GM19238 (cell line): ENCODE measurements at regions not wholly inside any gene's neighbourhood (a gene's known extent, or its start where the extent isn't known, plus 50 kb on each side); places are given as distances from the start of the nearest gene placed in this dataset.

Source experiments
- DNase-seq: peaks from one replicate; pipeline ENCODE4 v3.0.0; 2011; ENCODE audit warnings: low spot score; ENCODE audit not compliant: insufficient read length

DNA sequence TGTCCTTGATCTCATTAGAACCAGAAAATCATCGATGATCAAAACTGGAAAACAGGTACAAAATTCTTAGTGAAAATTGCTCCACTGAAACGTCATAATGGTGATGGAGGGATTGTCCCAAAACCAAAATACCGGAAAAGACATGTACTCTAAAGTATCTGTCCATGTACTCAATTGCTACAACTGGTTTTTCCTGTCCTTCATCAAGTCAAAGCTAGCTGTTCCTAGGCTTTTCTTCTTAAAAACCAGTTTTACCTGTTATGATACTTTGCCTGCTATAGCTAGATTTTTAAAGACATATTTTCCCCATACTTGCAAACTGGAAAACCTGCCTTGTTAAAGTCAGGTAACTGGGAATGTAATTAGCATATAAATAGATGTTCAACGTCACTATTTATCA, 50.5 kb upstream of the LRRC1 start:
- no peak for DNase-seq

DNA sequence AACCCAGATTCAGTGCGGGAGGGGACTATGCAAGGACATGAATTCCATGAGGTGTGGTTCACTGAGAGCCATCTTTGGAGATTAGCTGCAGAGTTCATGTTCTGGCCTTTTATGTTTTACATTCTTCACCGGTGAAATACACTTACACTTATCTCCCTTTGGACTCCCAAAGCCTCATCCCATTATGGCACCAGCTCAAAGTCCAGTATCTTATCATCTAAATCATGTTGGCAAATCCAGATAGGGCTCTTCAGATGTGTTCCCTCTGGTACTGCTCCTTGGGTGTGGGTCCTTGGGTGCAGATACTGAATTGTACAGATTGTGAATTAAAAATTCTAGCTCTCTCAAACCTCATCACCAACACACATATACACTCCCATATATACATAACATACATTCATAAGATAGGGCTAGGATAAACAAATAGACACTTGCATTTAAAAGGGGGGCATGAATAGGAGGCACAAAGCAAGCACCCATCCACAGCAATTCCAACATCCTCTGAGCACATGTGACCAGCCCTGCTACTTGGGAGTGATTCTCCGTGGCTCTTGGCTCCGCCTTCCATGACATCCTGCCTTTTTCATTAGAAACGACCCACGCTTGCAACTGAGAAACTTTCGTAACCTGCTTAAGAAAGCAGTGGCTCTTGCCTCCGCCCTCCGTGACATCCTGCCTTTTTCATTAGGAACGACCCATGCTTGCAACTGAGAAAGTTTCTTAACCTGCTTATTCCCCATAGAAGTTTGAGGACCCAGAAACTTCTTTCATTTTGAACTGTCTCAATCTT, 53.6 kb upstream of the LRRC1 start:
- no peak for DNase-seq

DNA sequence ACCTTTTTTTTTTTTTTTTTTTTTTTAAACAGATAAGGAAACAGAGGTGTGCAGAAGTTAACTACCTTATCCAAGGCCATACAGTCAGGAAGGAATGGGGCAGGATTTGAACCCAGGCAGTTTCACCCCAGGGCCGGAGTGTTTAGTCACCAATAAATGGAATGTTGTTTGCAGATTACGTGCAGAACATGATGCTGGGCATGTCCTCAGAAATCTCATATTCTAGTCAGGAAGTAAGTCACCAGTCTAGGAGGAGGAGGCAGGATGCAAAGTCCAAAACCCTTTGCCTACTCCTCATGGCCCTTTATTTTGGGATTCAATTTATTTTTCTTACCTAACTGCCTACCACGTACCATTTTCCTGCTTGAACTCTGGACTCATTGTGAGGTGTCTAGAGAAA, 57.1 kb upstream of the LRRC1 start:
- no peak for DNase-seq

DNA sequence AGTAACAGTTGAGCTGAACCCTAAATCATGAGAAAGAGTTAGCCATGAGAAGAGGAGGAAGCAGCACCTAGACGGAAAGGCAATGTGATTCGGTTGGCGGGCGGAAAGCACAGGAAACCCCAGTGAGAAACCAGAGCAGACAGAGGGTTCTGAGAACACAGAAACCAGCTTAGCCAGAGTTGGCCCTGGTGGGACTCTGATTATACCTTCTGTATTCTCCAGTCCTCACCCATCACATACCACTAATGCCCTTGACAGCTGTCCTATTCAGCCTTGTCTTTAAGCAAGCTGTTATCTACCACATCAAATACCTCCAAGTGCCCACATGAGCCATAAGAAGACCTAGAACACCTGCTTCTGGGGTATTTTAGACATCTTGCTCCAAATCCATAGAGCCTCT, 58.9 kb upstream of the LRRC1 start:
- no peak for DNase-seq

DNA sequence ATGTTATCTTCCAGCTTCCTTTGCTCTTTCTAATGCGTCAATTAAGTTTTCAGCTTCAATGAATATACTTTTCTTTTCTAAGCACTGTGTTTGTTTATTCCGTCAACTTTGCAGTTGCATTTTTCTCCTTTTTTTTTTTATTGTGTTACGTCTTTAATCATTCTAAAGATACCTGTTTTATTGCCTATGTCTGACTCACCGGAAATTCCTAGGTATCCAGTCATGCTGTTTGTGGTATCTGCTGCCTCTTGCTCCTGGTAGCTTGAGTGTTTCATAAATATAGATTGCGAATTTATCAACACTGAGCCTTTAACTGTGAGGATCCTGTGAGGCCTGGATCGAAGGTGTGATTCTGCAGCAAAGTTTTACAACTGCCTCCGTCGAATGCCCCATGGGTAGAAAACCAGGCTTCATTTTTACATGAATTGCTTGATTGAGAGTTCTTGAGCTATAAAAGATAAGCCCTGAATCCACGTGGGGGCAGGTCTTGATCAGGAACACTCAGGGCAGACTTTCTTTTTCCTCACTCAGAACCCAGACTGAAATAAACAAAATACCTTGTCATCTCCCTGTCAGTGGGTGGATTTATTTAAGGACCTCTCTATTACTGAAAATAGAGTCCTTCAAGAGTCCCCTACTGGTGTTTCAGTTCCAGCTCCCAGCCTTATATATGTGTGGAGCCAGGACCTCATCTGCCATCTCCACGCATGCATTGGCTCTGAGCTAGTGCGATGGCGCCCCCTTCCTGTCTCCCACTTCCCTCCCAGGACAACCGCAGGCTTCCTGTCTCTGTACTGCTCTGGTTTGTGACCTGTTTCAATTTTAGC, 60.1 kb upstream of the LRRC1 start:
- DNase-seq, result no peak

DNA sequence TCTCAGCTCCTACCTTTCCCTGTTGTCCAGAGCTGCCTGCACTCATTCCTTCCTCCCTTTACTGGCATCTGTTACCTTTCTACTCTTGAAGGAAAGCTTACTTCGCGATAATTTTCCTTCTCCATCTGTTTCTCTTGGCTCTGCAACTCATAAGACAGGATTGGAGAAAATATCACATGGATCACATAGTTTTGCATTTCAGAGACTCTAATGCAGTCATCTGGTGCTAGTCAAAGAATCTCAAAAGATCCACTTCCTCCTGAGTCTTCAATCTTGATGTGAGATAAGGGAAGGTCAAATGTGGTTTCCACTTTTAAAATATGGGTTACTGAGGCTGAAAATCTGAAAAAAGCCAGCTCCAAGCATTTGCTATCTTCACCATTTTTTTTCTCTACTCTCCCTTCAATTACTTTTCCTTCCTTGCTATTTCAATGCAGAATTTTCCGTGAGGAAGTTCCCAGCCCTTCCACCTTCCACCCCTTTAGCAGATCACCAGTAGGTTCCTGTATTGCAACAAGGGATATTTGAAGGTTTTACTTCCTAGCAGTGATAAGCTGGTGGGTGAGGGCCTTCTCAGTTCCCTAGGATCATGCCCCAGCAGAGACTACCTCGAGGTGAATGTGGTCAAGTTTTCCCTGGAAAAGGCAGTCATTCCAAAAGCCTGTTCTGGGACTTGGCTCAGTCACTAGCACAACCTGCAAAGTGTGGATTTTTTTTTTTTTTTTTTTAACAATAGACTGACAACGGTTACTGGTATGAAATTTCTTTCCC, 62.8 kb upstream of the LRRC1 start:
- no peak for DNase-seq

DNA sequence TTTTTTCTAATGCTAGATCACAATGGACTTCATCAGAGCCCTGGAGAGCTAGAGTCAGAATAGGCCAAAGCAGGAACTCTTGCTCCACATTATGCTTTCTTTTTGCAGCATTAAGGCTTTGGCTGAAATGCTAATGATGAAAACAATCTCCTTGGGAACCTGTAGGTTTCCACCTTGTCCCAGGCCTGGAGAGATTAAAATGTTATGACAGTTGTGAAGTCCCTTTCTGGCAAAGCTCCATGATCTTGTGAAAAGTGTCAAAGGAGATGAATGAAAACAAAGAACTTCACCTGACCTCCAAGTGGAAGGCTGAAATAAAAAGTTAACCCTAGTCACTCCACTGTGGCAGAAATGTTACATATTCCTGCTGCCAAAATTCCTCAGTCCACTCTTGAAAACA, 64.0 kb upstream of the LRRC1 start:
- DNase-seq, result no peak

- DNase-seq, result peak; percentile 17
Observed at GRCh38 chr6:53728570-53729194, 63.1 kb upstream of the KLHL31 start.

- no peak for DNase-seq
Observed at GRCh38 chr6:53727748-53728147, 62.2 kb upstream of the KLHL31 start.

- peak; percentile 69 for DNase-seq
Observed at GRCh38 chr6:53725791-53726575, 60.4 kb upstream of the KLHL31 start.

- no peak for DNase-seq
Observed at GRCh38 chr6:53724501-53724900, 58.9 kb upstream of the KLHL31 start.

- no peak for DNase-seq
Observed at GRCh38 chr6:53723331-53723730, 57.8 kb upstream of the KLHL31 start.

GRCh38 chr6:53721766-53722165, 56.2 kb upstream of the KLHL31 start:
- no peak for DNase-seq

GRCh38 chr6:53718597-53719460, 53.3 kb upstream of the KLHL31 start:
- DNase-seq, result peak; percentile 54

- no peak for DNase-seq
Observed at GRCh38 chr6:53717566-53717965, 52.0 kb upstream of the KLHL31 start.

GRCh38 chr6:53715434-53715833, 49.9 kb upstream of the KLHL31 start:
- DNase-seq, result no peak
